GM12872 (cell line): ENCODE measurements at regions not wholly inside any gene's neighbourhood (a gene's known extent, or its start where the extent isn't known, plus 50 kb on each side); places are given as distances from the start of the nearest gene placed in this dataset.

ENCODE experiments used
- TF ChIP-seq, protein P1 (sequence below): IDR thresholded peaks from 3 replicates; pipeline ENCODE4 v1.5.1; 2011; ENCODE audit warnings: low read depth, mild to moderate bottlenecking, low read length, moderate library complexity; ENCODE audit not compliant: insufficient read depth

DNA sequence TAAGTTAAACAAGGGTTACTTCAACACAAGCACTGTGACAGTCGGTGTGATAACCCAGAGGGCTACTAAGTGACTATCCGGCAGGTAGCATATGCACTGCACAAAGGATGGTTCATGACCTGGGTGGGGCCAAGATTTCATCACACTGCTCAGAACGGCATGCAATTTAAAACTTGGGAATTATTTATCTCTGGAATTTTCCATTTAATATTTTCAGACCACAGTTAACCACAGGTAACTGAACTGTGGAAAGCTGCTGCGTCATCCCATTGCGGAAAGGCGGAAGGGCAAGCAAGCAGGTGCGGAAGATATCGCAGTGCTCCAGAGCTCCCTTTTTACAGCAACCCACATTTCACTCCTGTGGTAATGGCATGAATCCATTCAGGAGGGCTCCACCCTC is 540.8 kb downstream of the INSC start:
- TF ChIP-seq, protein P1, sequence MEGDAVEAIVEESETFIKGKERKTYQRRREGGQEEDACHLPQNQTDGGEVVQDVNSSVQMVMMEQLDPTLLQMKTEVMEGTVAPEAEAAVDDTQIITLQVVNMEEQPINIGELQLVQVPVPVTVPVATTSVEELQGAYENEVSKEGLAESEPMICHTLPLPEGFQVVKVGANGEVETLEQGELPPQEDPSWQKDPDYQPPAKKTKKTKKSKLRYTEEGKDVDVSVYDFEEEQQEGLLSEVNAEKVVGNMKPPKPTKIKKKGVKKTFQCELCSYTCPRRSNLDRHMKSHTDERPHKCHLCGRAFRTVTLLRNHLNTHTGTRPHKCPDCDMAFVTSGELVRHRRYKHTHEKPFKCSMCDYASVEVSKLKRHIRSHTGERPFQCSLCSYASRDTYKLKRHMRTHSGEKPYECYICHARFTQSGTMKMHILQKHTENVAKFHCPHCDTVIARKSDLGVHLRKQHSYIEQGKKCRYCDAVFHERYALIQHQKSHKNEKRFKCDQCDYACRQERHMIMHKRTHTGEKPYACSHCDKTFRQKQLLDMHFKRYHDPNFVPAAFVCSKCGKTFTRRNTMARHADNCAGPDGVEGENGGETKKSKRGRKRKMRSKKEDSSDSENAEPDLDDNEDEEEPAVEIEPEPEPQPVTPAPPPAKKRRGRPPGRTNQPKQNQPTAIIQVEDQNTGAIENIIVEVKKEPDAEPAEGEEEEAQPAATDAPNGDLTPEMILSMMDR, result no peak

DNA sequence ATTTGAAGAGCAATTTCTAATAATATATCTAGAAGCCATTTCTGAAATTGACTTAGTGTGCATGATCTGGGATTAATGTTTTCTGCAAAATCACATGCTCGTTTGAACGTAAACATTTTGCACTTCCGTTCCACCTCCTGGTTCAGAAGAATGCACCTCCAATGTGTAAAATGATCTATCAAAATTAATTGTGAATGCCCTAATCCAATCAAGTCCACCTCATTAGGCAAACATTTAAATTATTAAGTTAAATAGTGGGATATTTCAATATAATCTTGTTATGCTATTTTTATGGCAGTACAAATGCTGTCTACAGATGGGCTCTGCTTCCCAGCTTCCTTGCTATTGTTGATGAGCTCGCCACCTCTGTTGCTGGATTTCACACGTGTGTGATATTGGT is 542.5 kb downstream of the INSC start:
- TF ChIP-seq, protein P1, result no peak

DNA sequence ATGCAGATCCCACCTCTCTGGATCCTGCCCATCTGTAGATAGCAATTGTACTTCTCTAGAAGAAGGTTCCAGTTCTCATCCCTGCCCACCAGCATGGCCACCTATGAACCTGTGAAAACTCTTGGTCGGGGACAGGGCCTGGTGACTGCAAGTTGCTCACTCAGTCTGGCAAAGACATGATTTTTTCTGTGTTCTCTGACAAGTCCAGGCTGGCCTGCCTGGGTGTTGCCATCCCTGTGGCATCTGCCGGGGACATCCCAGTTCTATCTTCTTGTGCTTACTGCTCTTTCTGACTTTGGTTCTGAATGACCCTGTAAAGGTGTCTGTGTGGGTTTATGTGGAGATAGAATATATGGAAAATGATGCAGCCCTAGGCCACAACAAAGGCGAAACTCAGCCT is 545.8 kb downstream of the INSC start:
- TF ChIP-seq, protein P1, result no peak

DNA sequence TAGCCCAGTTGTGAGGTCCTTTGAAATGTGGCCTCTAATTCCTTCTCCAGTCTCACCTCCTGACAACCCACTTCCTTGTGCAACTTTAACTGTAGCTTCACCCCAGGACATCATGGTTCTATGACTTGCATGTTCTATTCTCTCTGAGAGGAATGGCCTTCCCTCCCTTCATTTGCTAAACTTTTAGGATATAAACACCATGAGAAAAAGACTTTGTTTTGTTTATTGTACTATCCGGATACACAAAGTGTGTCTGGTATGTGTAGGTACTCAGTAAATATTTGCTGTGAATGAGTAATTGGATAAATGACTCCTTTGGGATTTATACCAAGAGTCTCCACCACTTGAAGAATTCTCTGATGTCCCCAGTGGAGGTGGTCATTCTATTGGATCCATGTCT is 547.6 kb downstream of the INSC start:
- TF ChIP-seq, protein P1, result no peak

DNA sequence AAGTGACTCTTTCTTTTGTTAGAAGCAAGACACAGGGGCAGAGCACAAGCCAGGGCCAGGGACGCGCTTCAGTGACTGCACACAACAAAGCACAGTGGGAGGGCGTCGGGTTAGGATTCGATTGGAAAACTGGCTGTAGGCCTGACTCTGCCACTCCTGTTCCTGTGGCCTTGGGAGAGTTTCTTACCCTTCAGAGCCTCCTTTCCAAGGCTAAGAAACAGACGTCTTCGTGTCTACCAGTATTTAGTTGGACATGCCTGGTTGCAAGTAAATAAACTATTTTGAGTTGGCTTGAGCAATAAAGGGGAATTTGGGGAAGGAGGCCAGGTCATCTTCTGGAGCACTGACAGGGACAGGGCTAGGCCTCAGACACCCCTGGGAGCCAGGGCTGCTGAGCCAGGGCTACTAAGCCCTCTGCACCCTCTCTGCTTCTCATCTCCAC is 549.1 kb downstream of the INSC start:
- TF ChIP-seq, protein P1, result no peak

DNA sequence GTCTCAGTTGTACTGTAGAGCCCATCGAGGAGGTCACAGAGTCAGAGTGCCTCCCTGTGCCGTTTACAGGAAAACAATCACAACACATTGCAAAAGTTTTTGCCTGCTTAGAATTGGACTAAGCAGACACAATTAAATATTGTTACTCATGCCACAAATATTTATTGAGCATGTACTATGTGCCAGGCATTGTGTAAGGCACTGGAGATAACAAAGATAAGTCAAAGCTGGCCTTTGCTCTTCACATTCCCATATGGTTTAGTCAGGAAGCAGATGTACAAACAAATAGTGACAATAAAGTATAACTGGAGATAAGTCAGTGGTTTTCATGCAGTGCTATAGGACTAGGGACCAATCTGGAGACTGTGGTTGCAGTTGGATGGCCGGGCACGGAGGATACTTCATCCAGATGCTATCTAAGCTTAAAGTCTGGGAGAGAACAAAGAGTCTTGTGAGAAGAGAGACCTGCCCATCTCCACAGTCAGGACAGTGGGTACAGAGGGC is 550.7 kb downstream of the INSC start:
- TF ChIP-seq, protein P1, result no peak

DNA sequence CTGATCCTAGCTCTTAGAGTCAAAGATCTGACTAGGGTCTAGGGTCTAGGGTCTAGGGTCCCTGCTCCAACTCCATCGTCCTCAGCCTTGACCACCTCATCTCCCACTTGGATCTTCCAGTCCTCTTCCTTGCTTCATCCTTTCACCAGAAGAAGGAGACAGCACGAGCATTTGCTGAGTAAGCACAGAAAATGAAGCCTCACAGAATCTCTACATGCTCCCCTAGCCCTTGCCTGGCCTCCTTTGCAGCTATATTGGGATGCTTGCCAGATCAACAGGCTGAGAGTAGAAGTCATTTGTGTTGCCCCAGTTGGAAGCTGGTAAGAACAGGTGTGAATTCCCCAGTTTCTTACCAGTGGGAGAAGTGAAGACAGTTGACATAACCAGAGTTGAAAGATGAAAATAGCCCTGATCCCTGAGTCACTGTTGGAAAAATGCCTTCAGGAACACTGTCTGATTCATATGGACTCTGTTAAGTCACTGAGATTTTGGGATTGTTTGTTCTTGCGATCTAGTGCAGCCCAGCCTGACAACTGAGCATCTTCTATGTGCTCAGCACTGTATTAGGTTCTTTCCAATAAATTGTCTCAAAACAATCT is 552.5 kb downstream of the INSC start:
- TF ChIP-seq, protein P1, result no peak
